SK-N-SH (cell line): ENCODE measurements at regions not wholly inside any gene's neighbourhood (a gene's known extent, or its start where the extent isn't known, plus 50 kb on each side); places are given as distances from the start of the nearest gene placed in this dataset.

Source experiments
- CTCF ChIA-PET: fragments of 300-600, 350-600 bp; formaldehyde crosslinking; extraction: SDS; loops from one replicate; lab custom pipeline; 2021; lab: Yijun Ruan, JAX
- POLR2A ChIA-PET: fragments of 350-600 bp; sonication (Branson Sonifier 250); formaldehyde crosslinking; extraction: SDS; loops from one replicate; lab custom pipeline; 2020; ENCODE audit warnings: antibody characterized with exemption, inconsistent platforms; lab: Yijun Ruan, JAX
- DNase-seq: peaks from one replicate; pipeline ENCODE4 v3.0.0; 2012
- H2AFZ ChIP-seq: fragments of 200-600 bp; sonication (generic); 2 replicates; pipeline ENCODE4 v1.8.1; 2016; ENCODE audit warnings: antibody characterized with exemption, mild to moderate bottlenecking, low read depth
- H3F3A ChIP-seq: fragments of 200-600 bp; sonication (generic); replicated peaks from 2 replicates; pipeline ENCODE3; 2016; ENCODE audit warnings: antibody characterized with exemption, mild to moderate bottlenecking; ENCODE audit not compliant: insufficient read depth
- H3K27ac ChIP-seq, 2 experiments: fragments of 200-500 bp in 1 of 2; fragments of 200-600 bp in 1 of 2; sonication (Bioruptor generic) in 1 of 2; sonication (generic), shearing (Covaris generic) in 1 of 2; 2 replicates each; pipeline versions ENCODE4 v1.5.1 to v1.6.1; 2014 to 2016; ENCODE audit warnings: low read depth in 2 of 2, inconsistent platforms in 1 of 2, low read length in 1 of 2, mild to moderate bottlenecking in 1 of 2, mixed read lengths in 1 of 2
- H3K27me3 ChIP-seq: fragments of 200-600 bp; sonication (generic), shearing (Covaris generic); 2 replicates; pipeline ENCODE4 v1.6.1; 2016; ENCODE audit warnings: mixed run types; ENCODE audit not compliant: insufficient read depth
- H3K36me3 ChIP-seq, 2 experiments: fragments of 200-500 bp in 1 of 2; fragments of 200-600 bp in 1 of 2; sonication (Bioruptor generic) in 1 of 2; sonication (generic) in 1 of 2; replicated peaks in 1 of 2; 2 replicates each; pipeline versions ENCODE3 to v1.5.1; 2014 to 2016; ENCODE audit warnings: low read length in 1 of 2, mild to moderate bottlenecking in 1 of 2; ENCODE audit not compliant: insufficient read depth in 2 of 2, control insufficient read depth in 1 of 2
- H3K4me1 ChIP-seq, 2 experiments: fragments of 200-500 bp in 1 of 2; fragments of 200-600 bp in 1 of 2; sonication (Bioruptor generic) in 1 of 2; sonication (generic), shearing (Covaris generic) in 1 of 2; 2 replicates each; pipeline versions ENCODE4 v1.5.1 to v1.6.1; 2014 to 2016; ENCODE audit warnings: low read depth in 1 of 2, low read length in 1 of 2, mixed run types in 1 of 2; ENCODE audit not compliant: insufficient read depth in 2 of 2, control insufficient read depth in 1 of 2
- H3K4me2 ChIP-seq: fragments of 200-600 bp; sonication (generic), shearing (Covaris generic); 2 replicates; pipeline ENCODE4 v1.6.1; 2017; ENCODE audit warnings: mixed run types
- H3K4me3 ChIP-seq, 2 experiments: fragments of 200-500 bp in 1 of 2; fragments of 200-600 bp in 1 of 2; sonication (Bioruptor generic) in 1 of 2; sonication (generic), shearing (Covaris generic) in 1 of 2; 2 replicates each; pipeline versions ENCODE4 v1.5.1 to v1.8.1; 2014 to 2016; ENCODE audit warnings: low read depth in 2 of 2, inconsistent platforms in 1 of 2, low read length in 1 of 2, mild to moderate bottlenecking in 1 of 2, mixed read lengths in 1 of 2, moderate library complexity in 1 of 2
- H3K79me2 ChIP-seq: fragments of 200-600 bp; sonication (generic); 2 replicates; pipeline ENCODE4 v1.8.1; 2017; ENCODE audit warnings: mild to moderate bottlenecking; ENCODE audit not compliant: insufficient read depth
- H3K9ac ChIP-seq: fragments of 200-600 bp; sonication (generic); 2 replicates; pipeline ENCODE4 v1.6.1; 2017; ENCODE audit warnings: mixed run types
- H3K9me2 ChIP-seq: fragments of 200-600 bp; sonication (generic); 2 replicates; pipeline ENCODE4 v1.6.1; 2017; ENCODE audit warnings: mixed run types
- H3K9me3 ChIP-seq: fragments of 200-600 bp; sonication (generic); 2 replicates; pipeline ENCODE4 v1.6.1; 2017; ENCODE audit warnings: mixed run types, mild to moderate bottlenecking, moderate library complexity
- H4K20me1 ChIP-seq: fragments of 200-600 bp; sonication (generic); 2 replicates; pipeline ENCODE4 v1.6.1; 2017; ENCODE audit warnings: mild to moderate bottlenecking, mixed run types; ENCODE audit not compliant: insufficient read depth
- CHD2 ChIP-seq: fragments of 150-350 bp; IDR thresholded peaks from 2 replicates; pipeline ENCODE4 v1.6.1; 2018; ENCODE audit warnings: low read length; ENCODE audit not compliant: partially characterized antibody
- FOSL2 ChIP-seq: IDR thresholded peaks from 2 replicates; pipeline ENCODE4 v1.4.0; 2012; ENCODE audit warnings: low read depth, mild to moderate bottlenecking, moderate library complexity, borderline replicate concordance
- FOXJ3 ChIP-seq: sonication (generic); formaldehyde crosslinking; IDR thresholded peaks from 2 replicates; pipeline ENCODE4 v1.5.1; 2020; ENCODE audit warnings: mild to moderate bottlenecking, missing genetic modification reagents
- FOXM1 ChIP-seq: IDR thresholded peaks from 2 replicates; pipeline ENCODE4 v1.4.0; 2012; ENCODE audit warnings: low read depth, mild to moderate bottlenecking
- GABPA ChIP-seq: IDR thresholded peaks from 2 replicates; pipeline ENCODE4 v1.4.0; 2012; ENCODE audit warnings: low read depth, mild to moderate bottlenecking
- GATA2 ChIP-seq: sonication (generic); formaldehyde crosslinking; IDR thresholded peaks from 2 replicates; pipeline ENCODE4 v1.5.0; 2020; ENCODE audit warnings: mild to moderate bottlenecking, missing genetic modification reagents
- JUND ChIP-seq: IDR thresholded peaks from 2 replicates; pipeline ENCODE4 v1.4.0; 2012
- MEF2A ChIP-seq: IDR thresholded peaks from 2 replicates; pipeline ENCODE4 v1.4.0; 2012; ENCODE audit warnings: low read depth, borderline replicate concordance
- NFIC ChIP-seq: IDR thresholded peaks from 2 replicates; pipeline ENCODE4 v1.4.0; 2012; ENCODE audit warnings: borderline replicate concordance
- NRF1 ChIP-seq: IDR thresholded peaks from 2 replicates; pipeline ENCODE4 v1.6.1; 2012; ENCODE audit warnings: low read depth, mild to moderate bottlenecking, low read length
- POLR2AphosphoS5 ChIP-seq: IDR thresholded peaks from 2 replicates; pipeline ENCODE4 v1.6.1; 2012; ENCODE audit warnings: low read depth, low read length
- RCOR1 ChIP-seq: fragments of 150-350 bp; IDR thresholded peaks from 2 replicates; pipeline ENCODE4 v1.6.1; 2017; ENCODE audit warnings: antibody characterized with exemption, low read length
- RFX5 ChIP-seq: IDR thresholded peaks from 2 replicates; pipeline ENCODE4 v1.6.1; 2012; ENCODE audit warnings: mild to moderate bottlenecking, improper control_type of control experiment, low read length
- RXRA ChIP-seq: IDR thresholded peaks from 2 replicates; pipeline ENCODE4 v1.4.0; 2012; ENCODE audit warnings: low read depth, mild to moderate bottlenecking, borderline replicate concordance
- SMC3 ChIP-seq: IDR thresholded peaks from 2 replicates; pipeline ENCODE4 v1.6.1; 2012; ENCODE audit warnings: low read depth, low read length, improper control_type of control experiment
- TAF1 ChIP-seq: IDR thresholded peaks from 2 replicates; pipeline ENCODE4 v1.6.1; 2012; ENCODE audit warnings: low read depth, mild to moderate bottlenecking, low read length, moderate library complexity, borderline replicate concordance
- TCF12 ChIP-seq: IDR thresholded peaks from 2 replicates; pipeline ENCODE4 v1.4.0; 2012
- TEAD4 ChIP-seq: IDR thresholded peaks from 2 replicates; pipeline ENCODE4 v1.4.0; 2012; ENCODE audit warnings: mild to moderate bottlenecking, borderline replicate concordance; ENCODE audit not compliant: insufficient read depth
- YY1 ChIP-seq: IDR thresholded peaks from 2 replicates; pipeline ENCODE4 v1.4.0; 2012; ENCODE audit warnings: low read depth, mild to moderate bottlenecking
- WGBS: methylation state at CpG from one replicate; pipeline ENCODE4 v1.1.6; 2017; ENCODE audit warnings: low lambda C conversion rate; 5-methylcytosine and 5-hydroxymethylcytosine counted together
- TF ChIP-seq, protein P1 (sequence below): IDR thresholded peaks from 2 replicates; pipeline ENCODE4 v1.4.0; 2012; ENCODE audit warnings: low read depth, borderline replicate concordance
- TF ChIP-seq, protein P2 (sequence below): IDR thresholded peaks from 2 replicates; pipeline ENCODE4 v1.4.0; 2012; ENCODE audit warnings: low read depth
- TF ChIP-seq, protein P3 (sequence below): fragments of 200-600 bp; sonication (generic); IDR thresholded peaks from 2 replicates; pipeline ENCODE4 v1.6.1; 2017; ENCODE audit warnings: antibody characterized with exemption, mild to moderate bottlenecking, moderate library complexity
- TF ChIP-seq, protein P4 (sequence below): IDR thresholded peaks from 2 replicates; pipeline ENCODE4 v1.6.1; 2012; ENCODE audit warnings: mild to moderate bottlenecking, low read depth, low read length, moderate library complexity

DNA sequence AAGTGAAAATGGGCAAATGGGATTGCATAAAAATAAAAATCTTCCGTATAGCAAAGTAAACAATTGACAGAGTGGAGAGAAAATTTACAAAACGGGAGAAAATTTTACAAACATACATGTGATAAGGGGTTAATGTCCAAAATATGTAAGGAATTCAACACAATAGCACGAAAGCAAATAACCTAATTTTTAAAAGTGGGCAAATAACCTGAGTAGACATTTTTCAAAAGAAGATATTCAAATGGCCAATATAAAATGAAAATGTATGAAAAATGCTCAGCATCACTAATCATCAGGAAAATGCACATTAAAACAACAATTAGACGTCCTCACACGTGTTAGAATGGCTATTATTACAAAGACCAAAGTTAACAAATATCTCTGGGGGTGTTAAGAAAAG, 441.5 kb downstream of the HTR1B start:
- no peak overlapping the region for H3K4me2 ChIP-seq

GRCh38 chr6:77021232-77021631, 442.1 kb downstream of the HTR1B start:
- Histone ChIP-seq H3K27ac (no peak overlapping the region), H3F3A (no peaks in the 10 kb centered on the region), H3K9me3 (no peaks in the 10 kb centered on the region), H3K4me3 (no peak overlapping the region), H2AFZ (no peak overlapping the region), H3K27me3 (no peaks in the 10 kb centered on the region), H3K79me2 (no peaks in the 10 kb centered on the region), H4K20me1 (no peaks in the 10 kb centered on the region), H3K9ac (no peak overlapping the region), H3K4me1 (no peaks in the 10 kb centered on the region), H3K36me3 (no peaks in the 10 kb centered on the region), H3K9me2 (no peaks in the 10 kb centered on the region), H3K4me2 (no peak overlapping the region)
- DNase-seq: no peak
- POLR2A ChIA-PET: no interaction called here
- CTCF ChIA-PET: no interaction called here
- TF ChIP-seq GABPA (no peak), NFIC (no peak), FOSL2 (no peak), RXRA (no peak), FOXM1 (no peak), POLR2AphosphoS5 (no peak), JUND (no peak), YY1 (no peak)
- TF ChIP-seq, protein P1, sequence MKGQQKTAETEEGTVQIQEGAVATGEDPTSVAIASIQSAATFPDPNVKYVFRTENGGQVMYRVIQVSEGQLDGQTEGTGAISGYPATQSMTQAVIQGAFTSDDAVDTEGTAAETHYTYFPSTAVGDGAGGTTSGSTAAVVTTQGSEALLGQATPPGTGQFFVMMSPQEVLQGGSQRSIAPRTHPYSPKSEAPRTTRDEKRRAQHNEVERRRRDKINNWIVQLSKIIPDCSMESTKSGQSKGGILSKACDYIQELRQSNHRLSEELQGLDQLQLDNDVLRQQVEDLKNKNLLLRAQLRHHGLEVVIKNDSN: no peak
- TF ChIP-seq, protein P2, sequence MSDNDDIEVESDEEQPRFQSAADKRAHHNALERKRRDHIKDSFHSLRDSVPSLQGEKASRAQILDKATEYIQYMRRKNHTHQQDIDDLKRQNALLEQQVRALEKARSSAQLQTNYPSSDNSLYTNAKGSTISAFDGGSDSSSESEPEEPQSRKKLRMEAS: no peak
- TF ChIP-seq, protein P3, sequence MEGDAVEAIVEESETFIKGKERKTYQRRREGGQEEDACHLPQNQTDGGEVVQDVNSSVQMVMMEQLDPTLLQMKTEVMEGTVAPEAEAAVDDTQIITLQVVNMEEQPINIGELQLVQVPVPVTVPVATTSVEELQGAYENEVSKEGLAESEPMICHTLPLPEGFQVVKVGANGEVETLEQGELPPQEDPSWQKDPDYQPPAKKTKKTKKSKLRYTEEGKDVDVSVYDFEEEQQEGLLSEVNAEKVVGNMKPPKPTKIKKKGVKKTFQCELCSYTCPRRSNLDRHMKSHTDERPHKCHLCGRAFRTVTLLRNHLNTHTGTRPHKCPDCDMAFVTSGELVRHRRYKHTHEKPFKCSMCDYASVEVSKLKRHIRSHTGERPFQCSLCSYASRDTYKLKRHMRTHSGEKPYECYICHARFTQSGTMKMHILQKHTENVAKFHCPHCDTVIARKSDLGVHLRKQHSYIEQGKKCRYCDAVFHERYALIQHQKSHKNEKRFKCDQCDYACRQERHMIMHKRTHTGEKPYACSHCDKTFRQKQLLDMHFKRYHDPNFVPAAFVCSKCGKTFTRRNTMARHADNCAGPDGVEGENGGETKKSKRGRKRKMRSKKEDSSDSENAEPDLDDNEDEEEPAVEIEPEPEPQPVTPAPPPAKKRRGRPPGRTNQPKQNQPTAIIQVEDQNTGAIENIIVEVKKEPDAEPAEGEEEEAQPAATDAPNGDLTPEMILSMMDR: 0 out of 2 replicates have a peak, but pooled peaks have one; percentile 18

More for the DNA sequence above, 441.5 kb downstream of the HTR1B start:
- no peak for DNase-seq
- H3K36me3 ChIP-seq: no peaks in the 10 kb centered on the region
- H3K27me3 ChIP-seq: no peaks in the 10 kb centered on the region
- no peak overlapping the region for H3K27ac ChIP-seq
- POLR2A ChIA-PET: no interaction called here
- H3K79me2 ChIP-seq: no peaks in the 10 kb centered on the region
- no peaks in the 10 kb centered on the region for H3K9me3 ChIP-seq
- H4K20me1 ChIP-seq: no peaks in the 10 kb centered on the region
- CTCF ChIA-PET: no interaction called here
- H2AFZ ChIP-seq: no peak overlapping the region
- no peak overlapping the region for H3K4me3 ChIP-seq
- H3F3A ChIP-seq: no peaks in the 10 kb centered on the region
- TF ChIP-seq RFX5 (no peak), RCOR1 (no peak), MEF2A (no peak), FOSL2 (no peak), NRF1 (no peak), FOXJ3 (CRISPR knock-in tag) (no peak), SMC3 (no peak), TEAD4 (no peak), CHD2 (no peak), GATA2 (CRISPR knock-in tag) (no peak), YY1 (no peak), TAF1 (no peak), TCF12 (no peak), JUND (no peak), POLR2AphosphoS5 (no peak)
- TF ChIP-seq, protein P2: no peak
- TF ChIP-seq, protein P4, sequence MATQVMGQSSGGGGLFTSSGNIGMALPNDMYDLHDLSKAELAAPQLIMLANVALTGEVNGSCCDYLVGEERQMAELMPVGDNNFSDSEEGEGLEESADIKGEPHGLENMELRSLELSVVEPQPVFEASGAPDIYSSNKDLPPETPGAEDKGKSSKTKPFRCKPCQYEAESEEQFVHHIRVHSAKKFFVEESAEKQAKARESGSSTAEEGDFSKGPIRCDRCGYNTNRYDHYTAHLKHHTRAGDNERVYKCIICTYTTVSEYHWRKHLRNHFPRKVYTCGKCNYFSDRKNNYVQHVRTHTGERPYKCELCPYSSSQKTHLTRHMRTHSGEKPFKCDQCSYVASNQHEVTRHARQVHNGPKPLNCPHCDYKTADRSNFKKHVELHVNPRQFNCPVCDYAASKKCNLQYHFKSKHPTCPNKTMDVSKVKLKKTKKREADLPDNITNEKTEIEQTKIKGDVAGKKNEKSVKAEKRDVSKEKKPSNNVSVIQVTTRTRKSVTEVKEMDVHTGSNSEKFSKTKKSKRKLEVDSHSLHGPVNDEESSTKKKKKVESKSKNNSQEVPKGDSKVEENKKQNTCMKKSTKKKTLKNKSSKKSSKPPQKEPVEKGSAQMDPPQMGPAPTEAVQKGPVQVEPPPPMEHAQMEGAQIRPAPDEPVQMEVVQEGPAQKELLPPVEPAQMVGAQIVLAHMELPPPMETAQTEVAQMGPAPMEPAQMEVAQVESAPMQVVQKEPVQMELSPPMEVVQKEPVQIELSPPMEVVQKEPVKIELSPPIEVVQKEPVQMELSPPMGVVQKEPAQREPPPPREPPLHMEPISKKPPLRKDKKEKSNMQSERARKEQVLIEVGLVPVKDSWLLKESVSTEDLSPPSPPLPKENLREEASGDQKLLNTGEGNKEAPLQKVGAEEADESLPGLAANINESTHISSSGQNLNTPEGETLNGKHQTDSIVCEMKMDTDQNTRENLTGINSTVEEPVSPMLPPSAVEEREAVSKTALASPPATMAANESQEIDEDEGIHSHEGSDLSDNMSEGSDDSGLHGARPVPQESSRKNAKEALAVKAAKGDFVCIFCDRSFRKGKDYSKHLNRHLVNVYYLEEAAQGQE: no peak
- TF ChIP-seq, protein P1: no peak
- no peaks in the 10 kb centered on the region for H3K9me2 ChIP-seq
- H3K9ac ChIP-seq: no peak overlapping the region
- no peaks in the 10 kb centered on the region for H3K4me1 ChIP-seq
- WGBS: 4% methylated on average over 5 of the region's 5 CpGs
